BLaER1 treated with 17β-estradiol and CSF1 and Interleukin-3, amounts not matched to agents 10 nM and 100 nM (cell line): ENCODE measurements at regions not wholly inside any gene's neighbourhood (a gene's known extent, or its start where the extent isn't known, plus 50 kb on each side); places are given as distances from the start of the nearest gene placed in this dataset.
"Not testable (repeated sequence)": the region's sequence is repeated elsewhere in the genome, so short reads cannot be mapped to it uniquely, and the experiment has no call there.

ENCODE experiments used
- H3K27ac ChIP-seq, 11 experiments: shearing (Covaris generic); formaldehyde crosslinking; 2 replicates each; pipeline ENCODE4 v1.8.1; 2022
- H3K27me3 ChIP-seq, 11 experiments: shearing (Covaris generic); formaldehyde crosslinking; 2 replicates each; pipeline ENCODE4 v1.8.1; 2022
- H3K36me3 ChIP-seq, 11 experiments: shearing (Covaris generic); formaldehyde crosslinking; 2 replicates each; pipeline ENCODE4 v1.8.1; 2022
- H3K4me1 ChIP-seq, 10 experiments: shearing (Covaris generic); formaldehyde crosslinking; 2 replicates each; pipeline ENCODE4 v1.8.1; 2022
- H3K4me2 ChIP-seq, 11 experiments: shearing (Covaris generic); formaldehyde crosslinking; 2 replicates each; pipeline ENCODE4 v1.8.1; 2022
- H3K4me3 ChIP-seq, 10 experiments: shearing (Covaris generic); formaldehyde crosslinking; 2 replicates each; pipeline ENCODE4 v1.8.1; 2022
- H3K9ac ChIP-seq, 11 experiments: shearing (Covaris generic); formaldehyde crosslinking; 2 replicates each; pipeline ENCODE4 v1.8.1; 2022
- H3K9me3 ChIP-seq, 11 experiments: shearing (Covaris generic); formaldehyde crosslinking; replicated peaks in 1 of 11; 2 replicates each; pipeline ENCODE4 v1.8.1; 2022
- H4K20me1 ChIP-seq, 11 experiments: shearing (Covaris generic); formaldehyde crosslinking; 2 replicates each; pipeline ENCODE4 v1.8.1; 2022
- Cebpa-rat ChIP-seq, 11 experiments: shearing (Covaris generic); IDR thresholded peaks; 2 replicates each; pipeline ENCODE4 v1.8.1; 2022

GRCh38 chr6:106724337-106724736, 95.0 kb downstream of the QRSL1 start:
- Histone ChIP-seq H3K36me3 (no peaks in the 10 kb centered on the region), H4K20me1 (no peaks in the 10 kb centered on the region), H3K4me3 (no peak overlapping the region), H3K4me1 (no peaks in the 10 kb centered on the region), H3K4me2 (no peak overlapping the region), H3K27ac (no peak overlapping the region), H3K9ac (no peak overlapping the region), H3K27me3 (no peaks in the 10 kb centered on the region), H3K9me3 (peaks cover 0 to 2% (median 0%) of the 10 kb centered on the region in 11 experiments; a peak in 1 of 22 replicates)
- TF ChIP-seq Cebpa-rat (IDR thresholded peaks at IDR 0.05) = no peak

- not testable (repeated sequence) for H3K27ac ChIP-seq, H3K36me3 ChIP-seq, H3K4me1 ChIP-seq, H3K4me3 ChIP-seq, H3K9ac ChIP-seq, H3K27me3 ChIP-seq, H4K20me1 ChIP-seq, H3K4me2 ChIP-seq
- peaks cover 0 to 12% (median 6%) of the 10 kb centered on the region in 11 experiments; a peak in 7 of 22 replicates for H3K9me3 ChIP-seq
Measured at GRCh38 chr6:106723419-106723818, 94.0 kb downstream of the QRSL1 start.

GRCh38 chr6:106721189-106721588, 91.8 kb downstream of the QRSL1 start:
- H3K4me1 ChIP-seq = peaks cover under 1 to 19% (median 15%) of the 10 kb centered on the region in 10 experiments; a peak in 18 of 20 replicates
- not testable (repeated sequence) for H3K4me2 ChIP-seq, H3K9ac ChIP-seq, H4K20me1 ChIP-seq, H3K4me3 ChIP-seq, H3K36me3 ChIP-seq, H3K27me3 ChIP-seq, H3K27ac ChIP-seq
- H3K9me3 ChIP-seq = peaks cover 0 to 18% (median 6%) of the 10 kb centered on the region in 11 experiments; a peak in 7 of 22 replicates
